Upper lobe of left lung (tissue), 6 donors: ENCODE measurements at regions not wholly inside any gene's neighbourhood (a gene's known extent, or its start where the extent isn't known, plus 50 kb on each side); places are given as distances from the start of the nearest gene placed in this dataset.

ENCODE experiments used
- ATAC-seq, 2 donors: fragments of 200-7000 bp; cut with Tn5 transposase; one replicate each; pipeline ENCODE4 v1.9.1; 2022; ENCODE audit warnings: mild to moderate bottlenecking in 2 of 2, moderate library complexity in 2 of 2; ENCODE audit not compliant: low FRiP score in 2 of 2
- DNase-seq, 2 donors: peaks; one replicate each; pipeline ENCODE4 v3.0.0-alpha.2; 2019 to 2020
- H3K27ac ChIP-seq, 4 donors: fragments of 200-600 bp; sonication (generic); one replicate each; pipeline ENCODE4 v1.5.1; 2016 to 2019
- H3K27me3 ChIP-seq, 4 donors: fragments of 200-600 bp; sonication (generic); one replicate each; pipeline ENCODE4 v1.5.1; 2017 to 2019
- H3K36me3 ChIP-seq, 4 donors: fragments of 200-600 bp; sonication (generic); one replicate each; pipeline ENCODE4 v1.5.1; 2016 to 2019
- H3K4me1 ChIP-seq, 4 donors: fragments of 200-600 bp; sonication (generic); one replicate each; pipeline ENCODE4 v1.5.1; 2018 to 2019
- H3K4me3 ChIP-seq, 4 donors: fragments of 200-600 bp; sonication (generic); one replicate each; pipeline ENCODE4 v1.5.1; 2017 to 2019; ENCODE audit warnings: mild to moderate bottlenecking in 2 of 4, moderate library complexity in 1 of 4
- H3K9me3 ChIP-seq, 4 donors: fragments of 200-600 bp; sonication (generic); one replicate each; pipeline ENCODE4 v1.5.1; 2018 to 2019
- EP300 ChIP-seq, 4 donors: sonication (generic); formaldehyde crosslinking; IDR thresholded peaks; one replicate each; pipeline ENCODE4 v1.5.1; 2017; ENCODE audit warnings: antibody characterized with exemption in 4 of 4, control low read depth in 2 of 4
- POLR2A ChIP-seq, 4 donors: fragments of 450-650 bp; IDR thresholded peaks; one replicate each; pipeline ENCODE4 v1.5.1; 2016 to 2017; ENCODE audit warnings: antibody characterized with exemption in 4 of 4, mild to moderate bottlenecking in 2 of 4
- POLR2AphosphoS5 ChIP-seq, 2 donors: sonication (generic); formaldehyde crosslinking; IDR thresholded peaks; one replicate each; pipeline ENCODE4 v1.5.1; 2017; ENCODE audit warnings: antibody characterized with exemption in 2 of 2
- WGBS, 2 donors: methylation state at CpG; one replicate each; pipeline ENCODE4 v1.1.5; 2017 to 2018; 5-methylcytosine and 5-hydroxymethylcytosine counted together
- TF ChIP-seq, protein P1 (sequence below), 6 experiments: fragments of 450-650 bp in 4 of 6; fragments of 200-600 bp in 2 of 6; sonication (generic) in 2 of 6; IDR thresholded peaks; one replicate each; pipeline ENCODE4 v1.5.1; 2016 to 2019; ENCODE audit warnings: antibody characterized with exemption in 6 of 6
- donor health status: DM: no; HTN: no; CAD: no; lungs with moderate emphysema.
- donor health status: DM: no; HTN: yes; CAD: no; lungs with severe emphysema.

DNA sequence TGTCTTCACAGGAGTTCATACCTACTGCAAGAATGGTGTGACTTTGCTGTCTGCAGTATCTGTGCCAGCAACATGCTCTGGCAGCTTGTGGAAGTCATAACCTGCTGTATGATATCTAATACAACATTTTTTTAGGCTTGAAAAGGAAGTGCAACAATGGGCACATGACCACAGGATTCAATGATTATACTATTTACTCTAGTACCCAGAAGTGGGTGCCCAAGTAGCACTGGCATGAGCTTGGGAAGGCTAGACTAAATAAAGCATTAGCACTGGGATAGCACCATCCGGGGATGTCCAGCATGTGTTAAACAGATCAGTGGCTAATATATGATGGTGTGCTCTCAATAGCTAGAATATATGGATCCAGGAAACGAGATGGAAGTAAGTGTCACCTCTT is 98.6 kb upstream of the PDE4B start:
- H3K27ac ChIP-seq: no peak overlapping the region
- no peaks in the 10 kb centered on the region for H3K36me3 ChIP-seq
- no peaks in the 10 kb centered on the region for H3K9me3 ChIP-seq
- no peaks in the 10 kb centered on the region for H3K27me3 ChIP-seq
- TF ChIP-seq, protein P1, sequence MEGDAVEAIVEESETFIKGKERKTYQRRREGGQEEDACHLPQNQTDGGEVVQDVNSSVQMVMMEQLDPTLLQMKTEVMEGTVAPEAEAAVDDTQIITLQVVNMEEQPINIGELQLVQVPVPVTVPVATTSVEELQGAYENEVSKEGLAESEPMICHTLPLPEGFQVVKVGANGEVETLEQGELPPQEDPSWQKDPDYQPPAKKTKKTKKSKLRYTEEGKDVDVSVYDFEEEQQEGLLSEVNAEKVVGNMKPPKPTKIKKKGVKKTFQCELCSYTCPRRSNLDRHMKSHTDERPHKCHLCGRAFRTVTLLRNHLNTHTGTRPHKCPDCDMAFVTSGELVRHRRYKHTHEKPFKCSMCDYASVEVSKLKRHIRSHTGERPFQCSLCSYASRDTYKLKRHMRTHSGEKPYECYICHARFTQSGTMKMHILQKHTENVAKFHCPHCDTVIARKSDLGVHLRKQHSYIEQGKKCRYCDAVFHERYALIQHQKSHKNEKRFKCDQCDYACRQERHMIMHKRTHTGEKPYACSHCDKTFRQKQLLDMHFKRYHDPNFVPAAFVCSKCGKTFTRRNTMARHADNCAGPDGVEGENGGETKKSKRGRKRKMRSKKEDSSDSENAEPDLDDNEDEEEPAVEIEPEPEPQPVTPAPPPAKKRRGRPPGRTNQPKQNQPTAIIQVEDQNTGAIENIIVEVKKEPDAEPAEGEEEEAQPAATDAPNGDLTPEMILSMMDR (IDR thresholded peaks at IDR 0.05): no peak
- TF ChIP-seq POLR2AphosphoS5 (IDR thresholded peaks at IDR 0.05): no peak
- TF ChIP-seq POLR2A (IDR thresholded peaks at IDR 0.05): no peak
- H3K4me3 ChIP-seq: no peak overlapping the region
- peaks cover 14 to 20% (median 18%) of the 10 kb centered on the region in 4 donors for H3K4me1 ChIP-seq
- ATAC-seq: no peak
- 70 to 73% methylated on average over 2 of the region's 2 CpGs for WGBS, 2 donors
- DNase-seq: peak in 1 of 2 donors; percentile 37

DNA sequence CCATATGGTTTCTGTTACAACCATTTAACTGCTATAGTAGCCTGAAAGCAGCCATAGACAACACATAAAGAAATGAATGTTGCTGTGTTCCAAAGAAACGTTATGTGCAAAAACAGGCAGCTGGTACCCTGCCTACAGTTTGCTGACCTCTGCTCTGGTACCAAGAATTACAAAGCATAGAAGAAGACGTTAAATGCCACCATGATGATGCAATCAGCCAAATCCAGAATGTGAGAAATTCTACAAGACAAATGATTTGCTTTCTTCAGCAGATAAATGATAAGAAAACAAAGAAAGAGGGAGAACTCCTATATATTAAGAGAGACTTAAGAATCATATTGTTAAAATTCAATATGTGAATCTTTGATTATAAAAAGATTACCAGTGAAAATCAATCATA is 97.8 kb upstream of the PDE4B start:
- H3K4me1 ChIP-seq: peaks cover 14 to 20% (median 18%) of the 10 kb centered on the region in 4 donors
- no peak overlapping the region for H3K27ac ChIP-seq
- H3K36me3 ChIP-seq: no peaks in the 10 kb centered on the region
- ATAC-seq: no peak
- no peak for DNase-seq
- 58 to 59% methylated on average over 2 of the region's 2 CpGs for WGBS, 2 donors
- H3K9me3 ChIP-seq: no peaks in the 10 kb centered on the region
- H3K4me3 ChIP-seq: no peak overlapping the region
- TF ChIP-seq, protein P1 (IDR thresholded peaks at IDR 0.05): no peak
- TF ChIP-seq POLR2AphosphoS5 (IDR thresholded peaks at IDR 0.05) (no peak), POLR2A (IDR thresholded peaks at IDR 0.05) (no peak), EP300 (IDR thresholded peaks at IDR 0.05) (no peak)
- H3K27me3 ChIP-seq: no peaks in the 10 kb centered on the region

DNA sequence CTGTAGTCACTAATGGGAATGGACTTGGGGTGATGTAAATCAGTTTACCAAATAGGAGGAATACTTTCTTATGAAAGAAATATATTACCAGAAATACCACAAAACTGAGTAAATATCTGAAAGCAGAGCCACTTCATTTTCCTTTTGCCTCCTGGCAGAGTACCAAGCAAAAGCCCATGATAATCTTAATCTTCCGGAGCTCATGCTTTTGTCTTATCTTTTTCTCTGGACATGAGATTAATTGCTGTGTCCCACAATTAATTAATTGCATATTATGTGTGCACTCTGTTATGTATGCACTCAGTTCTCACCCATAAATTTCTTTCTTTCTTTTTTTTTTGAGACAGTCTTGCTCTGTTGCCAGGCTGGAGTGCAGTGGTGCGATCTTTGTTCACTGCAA is 94.1 kb upstream of the PDE4B start:
- no peak for ATAC-seq
- DNase-seq: no peak
- 63 to 64% methylated on average over 2 of the region's 2 CpGs for WGBS, 2 donors
- no peaks in the 10 kb centered on the region for H3K4me1 ChIP-seq
- no peaks in the 10 kb centered on the region for H3K9me3 ChIP-seq
- H3K4me3 ChIP-seq: no peak overlapping the region
- TF ChIP-seq POLR2A (IDR thresholded peaks at IDR 0.05) (no peak), EP300 (IDR thresholded peaks at IDR 0.05) (no peak), POLR2AphosphoS5 (IDR thresholded peaks at IDR 0.05) (no peak)
- TF ChIP-seq, protein P1 (IDR thresholded peaks at IDR 0.05): no peak
- H3K36me3 ChIP-seq: no peaks in the 10 kb centered on the region
- no peak overlapping the region for H3K27ac ChIP-seq
- no peaks in the 10 kb centered on the region for H3K27me3 ChIP-seq

DNA sequence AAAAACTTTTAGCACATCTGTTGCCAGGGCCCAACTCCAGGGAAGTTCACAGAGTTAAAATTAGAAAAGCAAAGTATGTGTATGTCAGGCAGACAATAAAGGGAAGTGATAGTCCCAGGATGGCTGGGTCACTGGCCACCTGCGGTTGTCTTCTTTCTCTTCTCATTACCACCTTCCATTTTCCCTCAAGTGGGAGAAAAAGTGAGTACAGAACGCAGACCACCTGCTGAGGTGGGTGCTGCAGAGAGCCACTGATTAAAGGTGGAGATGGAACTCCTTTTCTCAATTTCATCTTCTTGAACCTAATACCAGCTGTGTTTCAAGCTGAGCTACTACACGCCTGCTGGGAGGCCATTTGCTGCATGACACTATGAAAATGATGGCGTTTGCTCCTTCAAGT is 88.8 kb upstream of the PDE4B start:
- no peaks in the 10 kb centered on the region for H3K9me3 ChIP-seq
- no peak for DNase-seq
- H3K36me3 ChIP-seq: no peaks in the 10 kb centered on the region
- H3K4me3 ChIP-seq: no peak overlapping the region
- ATAC-seq: no peak
- H3K4me1 ChIP-seq: no peaks in the 10 kb centered on the region
- TF ChIP-seq POLR2A (IDR thresholded peaks at IDR 0.05) (no peak), POLR2AphosphoS5 (IDR thresholded peaks at IDR 0.05) (no peak), EP300 (IDR thresholded peaks at IDR 0.05) (no peak)
- TF ChIP-seq, protein P1 (IDR thresholded peaks at IDR 0.05): no peak
- H3K27me3 ChIP-seq: no peaks in the 10 kb centered on the region
- WGBS, 2 donors: 67 to 69% methylated on average over 4 of the region's 4 CpGs
- H3K27ac ChIP-seq: no peak overlapping the region

DNA sequence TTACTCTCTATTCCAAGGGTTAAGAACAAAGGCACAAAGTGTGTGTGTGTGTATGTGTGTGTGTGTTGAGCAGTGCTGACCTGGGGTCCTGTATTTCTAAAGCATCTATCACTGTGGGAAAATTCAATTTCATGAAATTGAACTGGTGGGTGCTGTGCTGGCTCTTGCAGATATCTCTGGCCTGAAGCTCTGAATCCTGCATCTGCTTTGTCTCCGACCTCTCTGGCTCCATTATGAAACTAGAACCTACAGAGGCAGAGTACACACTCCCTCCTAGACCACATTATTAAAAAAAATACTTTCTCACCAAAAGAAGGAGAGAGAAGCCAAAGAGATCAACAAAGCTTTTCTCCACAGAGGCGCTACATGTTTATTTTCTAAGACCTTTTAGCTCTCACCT is 88.4 kb upstream of the PDE4B start:
- no peaks in the 10 kb centered on the region for H3K27me3 ChIP-seq
- WGBS, 2 donors: 85 to 91% methylated on average over 2 of the region's 2 CpGs
- no peaks in the 10 kb centered on the region for H3K9me3 ChIP-seq
- no peak for TF ChIP-seq POLR2AphosphoS5 (IDR thresholded peaks at IDR 0.05)
- TF ChIP-seq EP300 (IDR thresholded peaks at IDR 0.05): no peak
- TF ChIP-seq POLR2A (IDR thresholded peaks at IDR 0.05): no peak
- TF ChIP-seq, protein P1 (IDR thresholded peaks at IDR 0.05): no peak
- no peak overlapping the region for H3K4me3 ChIP-seq
- no peaks in the 10 kb centered on the region for H3K36me3 ChIP-seq
- ATAC-seq (no peak), DNase-seq (no peak)
- H3K4me1 ChIP-seq: no peaks in the 10 kb centered on the region
- H3K27ac ChIP-seq: no peak overlapping the region
